Uterus (tissue), 2 donors: ENCODE measurements at regions not wholly inside any gene's neighbourhood (a gene's known extent, or its start where the extent isn't known, plus 50 kb on each side); places are given as distances from the start of the nearest gene placed in this dataset.

Source experiments
- POLR2A ChIP-seq, 2 donors: fragments of 450-650 bp; IDR thresholded peaks; one replicate each; pipeline ENCODE4 v1.6.1; 2016; ENCODE audit warnings: antibody characterized with exemption in 2 of 2, mild to moderate bottlenecking in 1 of 2, moderate library complexity in 1 of 2
- TF ChIP-seq, protein P1 (sequence below), 4 experiments: fragments of 200-600 bp in 2 of 4; fragments of 450-650 bp in 2 of 4; sonication (generic) in 2 of 4; IDR thresholded peaks; one replicate each; pipeline ENCODE4 v1.5.1; 2016 to 2019; ENCODE audit warnings: antibody characterized with exemption in 4 of 4, mild to moderate bottlenecking in 2 of 4, moderate library complexity in 1 of 4

DNA sequence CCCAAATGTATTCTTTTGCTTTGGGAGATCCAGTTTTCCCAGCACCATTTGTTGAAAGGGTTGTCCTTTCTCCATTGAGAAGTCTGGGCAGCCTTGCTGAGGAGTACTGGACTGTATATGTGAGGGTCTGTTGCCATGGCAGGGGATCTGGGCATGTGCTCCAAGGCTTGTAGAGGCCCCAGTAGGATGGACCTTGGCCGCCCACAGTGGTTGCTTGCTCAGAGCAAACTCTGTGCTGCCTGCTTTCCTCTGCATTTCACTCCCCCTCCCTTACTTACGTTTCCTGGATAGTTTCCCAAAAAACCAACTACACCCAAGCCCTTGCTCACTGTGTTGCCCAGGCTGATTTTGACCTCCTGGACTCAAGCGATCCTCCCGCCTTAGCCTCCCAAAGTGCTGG, 97.2 kb upstream of the PRR23E start:
- TF ChIP-seq, protein P1, sequence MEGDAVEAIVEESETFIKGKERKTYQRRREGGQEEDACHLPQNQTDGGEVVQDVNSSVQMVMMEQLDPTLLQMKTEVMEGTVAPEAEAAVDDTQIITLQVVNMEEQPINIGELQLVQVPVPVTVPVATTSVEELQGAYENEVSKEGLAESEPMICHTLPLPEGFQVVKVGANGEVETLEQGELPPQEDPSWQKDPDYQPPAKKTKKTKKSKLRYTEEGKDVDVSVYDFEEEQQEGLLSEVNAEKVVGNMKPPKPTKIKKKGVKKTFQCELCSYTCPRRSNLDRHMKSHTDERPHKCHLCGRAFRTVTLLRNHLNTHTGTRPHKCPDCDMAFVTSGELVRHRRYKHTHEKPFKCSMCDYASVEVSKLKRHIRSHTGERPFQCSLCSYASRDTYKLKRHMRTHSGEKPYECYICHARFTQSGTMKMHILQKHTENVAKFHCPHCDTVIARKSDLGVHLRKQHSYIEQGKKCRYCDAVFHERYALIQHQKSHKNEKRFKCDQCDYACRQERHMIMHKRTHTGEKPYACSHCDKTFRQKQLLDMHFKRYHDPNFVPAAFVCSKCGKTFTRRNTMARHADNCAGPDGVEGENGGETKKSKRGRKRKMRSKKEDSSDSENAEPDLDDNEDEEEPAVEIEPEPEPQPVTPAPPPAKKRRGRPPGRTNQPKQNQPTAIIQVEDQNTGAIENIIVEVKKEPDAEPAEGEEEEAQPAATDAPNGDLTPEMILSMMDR (IDR thresholded peaks at IDR 0.05): no peak
- TF ChIP-seq POLR2A (IDR thresholded peaks at IDR 0.05): no peak
